ENCODE measurements at regions not wholly inside any gene's neighbourhood (a gene's known extent, or its start where the extent isn't known, plus 50 kb on each side); places are given as distances from the start of the nearest gene placed in this dataset.
"Not testable (repeated sequence)": the region's sequence is repeated elsewhere in the genome, so short reads cannot be mapped to it uniquely, and the experiment has no call there.

DNA sequence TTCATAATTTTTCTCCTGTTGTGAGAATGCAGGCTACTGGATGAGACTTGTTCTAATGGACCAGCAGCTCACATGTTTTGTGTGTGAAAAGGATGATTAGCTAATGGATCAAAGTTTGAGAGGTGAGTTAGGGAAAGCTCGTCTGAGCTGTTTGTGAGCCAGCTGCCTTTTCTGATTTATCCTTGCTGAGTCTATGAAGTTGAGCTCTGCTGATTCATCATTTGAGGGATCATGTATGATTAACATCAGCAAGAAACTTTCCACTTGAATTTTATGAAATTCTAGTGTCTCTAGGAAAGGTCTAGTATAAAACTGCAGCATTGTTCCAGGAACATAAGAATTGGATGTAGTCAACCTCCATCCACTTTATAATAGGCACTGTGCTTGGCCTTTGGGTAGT, 698.7 kb downstream of the NTRK3 start:
- TF ChIP-seq, protein P1, sequence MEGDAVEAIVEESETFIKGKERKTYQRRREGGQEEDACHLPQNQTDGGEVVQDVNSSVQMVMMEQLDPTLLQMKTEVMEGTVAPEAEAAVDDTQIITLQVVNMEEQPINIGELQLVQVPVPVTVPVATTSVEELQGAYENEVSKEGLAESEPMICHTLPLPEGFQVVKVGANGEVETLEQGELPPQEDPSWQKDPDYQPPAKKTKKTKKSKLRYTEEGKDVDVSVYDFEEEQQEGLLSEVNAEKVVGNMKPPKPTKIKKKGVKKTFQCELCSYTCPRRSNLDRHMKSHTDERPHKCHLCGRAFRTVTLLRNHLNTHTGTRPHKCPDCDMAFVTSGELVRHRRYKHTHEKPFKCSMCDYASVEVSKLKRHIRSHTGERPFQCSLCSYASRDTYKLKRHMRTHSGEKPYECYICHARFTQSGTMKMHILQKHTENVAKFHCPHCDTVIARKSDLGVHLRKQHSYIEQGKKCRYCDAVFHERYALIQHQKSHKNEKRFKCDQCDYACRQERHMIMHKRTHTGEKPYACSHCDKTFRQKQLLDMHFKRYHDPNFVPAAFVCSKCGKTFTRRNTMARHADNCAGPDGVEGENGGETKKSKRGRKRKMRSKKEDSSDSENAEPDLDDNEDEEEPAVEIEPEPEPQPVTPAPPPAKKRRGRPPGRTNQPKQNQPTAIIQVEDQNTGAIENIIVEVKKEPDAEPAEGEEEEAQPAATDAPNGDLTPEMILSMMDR (IDR thresholded peaks at IDR 0.05; ENCODE audit: insufficient read depth, low read depth, low read length), result no peak
- ChIA-PET CTCF (no interaction called here), POLR2A (no interaction called here)
- H3K27me3 ChIP-seq (ENCODE audit: control insufficient read depth, insufficient read depth, low read length), result no peaks in the 10 kb centered on the region; the same call in 1 of the 2 replicates
- DNase-seq (ENCODE audit: low read depth), result no peak
- no peaks in the 10 kb centered on the region for H3K36me3 ChIP-seq (ENCODE audit: control insufficient read depth, insufficient read depth, low read length)
- no peak overlapping the region for H3K4me3 ChIP-seq (ENCODE audit: low read depth, low read length)

DNA sequence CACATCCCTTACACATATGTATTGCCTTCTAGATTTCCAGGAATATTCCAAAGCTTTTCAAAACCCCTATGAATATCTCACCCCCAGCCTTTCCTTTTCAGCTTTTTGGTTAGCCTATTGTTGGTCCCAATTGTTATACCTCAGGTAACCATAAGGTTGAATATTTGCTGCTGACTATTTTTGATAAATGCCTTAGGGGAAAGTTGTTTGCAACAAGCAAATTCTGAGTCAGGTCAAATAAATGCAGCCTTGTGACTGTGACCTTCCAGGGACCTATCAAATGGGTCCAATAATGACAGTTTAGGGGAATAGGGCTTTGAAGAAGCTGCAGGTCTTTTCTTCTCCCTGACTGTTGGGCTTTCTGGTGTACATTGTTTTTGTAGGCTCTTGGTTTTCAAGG, 699.7 kb downstream of the NTRK3 start:
- no peak for DNase-seq (ENCODE audit: low read depth)
- ChIA-PET CTCF (interaction anchor here (1.2 kb wide), 1 partner anchor 9 kb away, joined by 3 read pairs; no protein-coding TSS in a partner anchor), POLR2A (no interaction called here)
- Histone ChIP-seq H3K4me3 (ENCODE audit: low read depth, low read length) (no peak overlapping the region), H3K27me3 (ENCODE audit: control insufficient read depth, insufficient read depth, low read length) (no peaks in the 10 kb centered on the region; the same call in 1 of the 2 replicates), H3K36me3 (ENCODE audit: control insufficient read depth, insufficient read depth, low read length) (no peaks in the 10 kb centered on the region)
- TF ChIP-seq, protein P1 (IDR thresholded peaks at IDR 0.05; ENCODE audit: insufficient read depth, low read depth, low read length), result no peak

DNA sequence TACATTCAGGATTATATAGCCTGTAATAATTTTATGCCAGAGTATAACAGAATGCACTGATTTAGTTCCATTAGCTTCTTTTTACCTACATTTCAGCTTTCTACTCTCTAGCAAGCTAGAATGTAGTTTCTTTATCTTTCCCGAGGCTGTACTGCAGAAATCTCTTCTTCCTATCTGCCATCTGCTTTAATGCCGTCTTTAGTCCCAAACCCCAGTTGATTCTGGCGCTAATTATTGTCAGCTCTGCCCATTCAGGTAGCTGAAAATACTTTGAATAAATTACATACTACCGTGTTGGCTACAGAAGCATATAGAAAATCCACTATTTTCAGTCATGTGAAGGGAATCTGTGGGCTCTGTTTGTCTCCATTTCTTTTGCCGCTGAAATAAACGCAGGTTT, 706.7 kb downstream of the NTRK3 start:
- POLR2A ChIA-PET, result no interaction called here
- TF ChIP-seq, protein P1 (IDR thresholded peaks at IDR 0.05; ENCODE audit: insufficient read depth, low read depth, low read length), result no peak
- Histone ChIP-seq H3K4me3 (ENCODE audit: low read depth, low read length) (no peak overlapping the region), H3K27me3 (ENCODE audit: control insufficient read depth, insufficient read depth, low read length) (no peaks in the 10 kb centered on the region), H3K36me3 (ENCODE audit: control insufficient read depth, insufficient read depth, low read length) (no peaks in the 10 kb centered on the region)
- CTCF ChIA-PET, result no interaction called here
- no peak for DNase-seq (ENCODE audit: low read depth)

DNA sequence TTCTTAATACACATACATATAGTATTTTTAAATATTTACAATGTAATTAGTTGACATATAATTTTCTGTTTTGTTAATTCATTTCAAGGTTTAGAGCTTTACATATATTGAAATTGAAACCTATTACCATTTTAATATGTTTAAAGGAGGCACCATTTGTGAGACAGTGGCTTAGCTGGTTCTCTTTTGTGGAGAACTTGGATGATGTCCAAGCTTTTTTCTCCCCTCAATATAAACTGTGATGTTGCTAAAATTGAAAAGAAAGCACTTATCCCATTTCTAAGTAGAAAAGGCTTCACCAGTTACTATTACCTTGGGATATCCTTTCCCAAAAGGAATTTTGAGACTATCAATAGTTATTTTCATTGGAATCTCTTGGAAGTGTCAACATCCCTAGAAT, 707.2 kb downstream of the NTRK3 start:
- Histone ChIP-seq H3K4me3 (ENCODE audit: low read depth, low read length) (no peak overlapping the region), H3K27me3 (ENCODE audit: control insufficient read depth, insufficient read depth, low read length) (no peaks in the 10 kb centered on the region), H3K36me3 (ENCODE audit: control insufficient read depth, insufficient read depth, low read length) (no peaks in the 10 kb centered on the region)
- TF ChIP-seq, protein P1 (IDR thresholded peaks at IDR 0.05; ENCODE audit: insufficient read depth, low read depth, low read length), result no peak
- CTCF ChIA-PET, result no interaction called here
- no peak for DNase-seq (ENCODE audit: low read depth)
- POLR2A ChIA-PET, result no interaction called here

DNA sequence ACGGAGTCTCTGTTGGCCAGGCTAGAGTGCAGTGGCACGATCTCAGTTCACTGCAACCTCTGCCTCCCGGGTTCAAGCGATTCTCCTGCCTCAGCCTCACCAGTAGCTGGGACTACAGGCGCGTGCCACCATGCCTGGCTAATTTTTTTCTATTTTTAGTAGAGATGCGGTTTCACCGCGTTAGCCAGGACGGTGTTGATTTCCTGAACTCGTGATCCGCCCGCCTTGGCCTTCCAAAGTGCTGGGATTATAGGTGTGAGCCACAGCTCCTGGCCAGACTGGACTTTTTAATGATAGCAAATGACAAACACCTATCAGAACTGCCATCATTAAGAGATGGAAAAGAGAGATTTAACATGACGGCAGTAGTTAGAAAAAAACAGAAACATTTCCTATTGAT, 707.9 kb downstream of the NTRK3 start:
- CTCF ChIA-PET, result interaction anchor here (0.8 to 1.3 kb wide), 2 partner anchors 8 to 10 kb away, joined by 3 to 4 read pairs; no protein-coding TSS in a partner anchor
- POLR2A ChIA-PET; DNase-seq (ENCODE audit: low read depth); H3K4me3 ChIP-seq (ENCODE audit: low read depth, low read length); H3K27me3 ChIP-seq (ENCODE audit: control insufficient read depth, insufficient read depth, low read length); H3K36me3 ChIP-seq (ENCODE audit: control insufficient read depth, insufficient read depth, low read length): not testable (repeated sequence)

DNA sequence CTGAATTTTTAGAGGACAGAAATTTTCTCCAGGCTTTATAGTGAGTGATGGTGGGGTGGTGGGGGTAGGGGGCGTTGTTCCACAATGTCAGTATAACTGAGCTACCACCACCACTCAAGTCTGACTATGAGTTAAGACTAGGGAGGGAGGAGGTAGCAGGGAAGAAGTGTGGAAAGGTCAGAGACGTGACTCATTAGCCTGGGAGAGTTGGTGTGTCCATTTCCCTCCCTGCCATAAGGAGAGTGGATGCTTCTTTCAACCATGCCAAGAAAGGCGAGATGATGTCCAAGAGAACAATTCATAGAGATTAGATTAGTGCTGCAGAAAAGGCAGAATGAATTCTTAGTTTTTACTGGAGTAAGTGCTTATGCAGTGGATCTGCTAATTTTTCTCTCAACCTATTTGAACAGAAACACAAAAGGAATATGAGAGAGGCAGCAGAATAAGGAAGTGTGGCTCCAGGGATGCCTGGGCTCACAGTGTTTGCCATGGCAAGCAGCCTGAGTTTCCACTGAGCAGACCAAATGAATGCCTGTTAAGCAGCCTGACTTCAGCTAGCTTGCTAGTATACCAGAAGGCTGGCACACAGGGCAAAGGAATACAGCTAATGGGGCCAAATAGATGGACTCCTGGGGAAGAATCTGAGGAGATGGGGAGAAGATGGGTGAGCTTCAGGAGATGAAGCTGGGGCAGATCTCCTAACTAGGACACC, 708.9 kb downstream of the NTRK3 start:
- CTCF ChIA-PET, result interaction anchor here (0.8 to 1.3 kb wide), 2 partner anchors 9 kb away, joined by 3 to 4 read pairs; no protein-coding TSS in a partner anchor
- POLR2A ChIA-PET, result no interaction called here
- Histone ChIP-seq H3K36me3 (ENCODE audit: control insufficient read depth, insufficient read depth, low read length) (no peaks in the 10 kb centered on the region), H3K27me3 (ENCODE audit: control insufficient read depth, insufficient read depth, low read length) (no peaks in the 10 kb centered on the region), H3K4me3 (ENCODE audit: low read depth, low read length) (no peak overlapping the region)
- DNase-seq (ENCODE audit: low read depth), result no peak
- TF ChIP-seq, protein P1 (IDR thresholded peaks at IDR 0.05; ENCODE audit: insufficient read depth, low read depth, low read length), result no peak

All from BJ (cell line).